Vagina (tissue), 2 donors: ENCODE measurements at regions not wholly inside any gene's neighbourhood (a gene's known extent, or its start where the extent isn't known, plus 50 kb on each side); places are given as distances from the start of the nearest gene placed in this dataset.

ENCODE experiments used
- DNase-seq, 2 donors: peaks; one replicate each; pipeline ENCODE4 v3.0.0-alpha.2; 2017; ENCODE audit errors: extremely low spot score in 2 of 2
- H3K27ac ChIP-seq: fragments of 200-600 bp; sonication (generic); one replicate; pipeline ENCODE4 v1.5.1; 2019
- H3K27me3 ChIP-seq: fragments of 200-600 bp; sonication (generic); one replicate; pipeline ENCODE4 v1.5.1; 2019
- H3K36me3 ChIP-seq, 2 donors: fragments of 200-600 bp; sonication (generic); one replicate each; pipeline ENCODE4 v1.5.1; 2017 to 2019
- H3K4me1 ChIP-seq: fragments of 200-600 bp; sonication (generic); one replicate; pipeline ENCODE4 v1.5.1; 2019
- H3K4me3 ChIP-seq, 2 donors: fragments of 200-600 bp; sonication (generic); 1 replicate in 1 of 2; 2 replicates in 1 of 2; pipeline ENCODE4 v1.5.1; 2016 to 2019
- H3K9me3 ChIP-seq: fragments of 200-600 bp; sonication (generic); one replicate; pipeline ENCODE4 v1.5.1; 2019
- POLR2A ChIP-seq, 2 donors: fragments of 450-650 bp; IDR thresholded peaks; one replicate each; pipeline ENCODE4 v1.6.1; 2017; ENCODE audit warnings: antibody characterized with exemption in 2 of 2, mild to moderate bottlenecking in 2 of 2, moderate library complexity in 2 of 2
- POLR2AphosphoS5 ChIP-seq, 2 donors: sonication (generic); formaldehyde crosslinking; IDR thresholded peaks; one replicate each; pipeline ENCODE4 v1.9.0; 2017; ENCODE audit warnings: antibody characterized with exemption in 2 of 2, mild to moderate bottlenecking in 2 of 2, low read depth in 1 of 2; ENCODE audit not compliant: insufficient read depth in 1 of 2
- intact Hi-C: fragments of 100-400 bp; cut with DNase I; formaldehyde crosslinking; loops from one replicate; pipeline ENCODE4 v1.15.1; 2023
- TF ChIP-seq, protein P1 (sequence below), 3 experiments: fragments of 450-650 bp in 2 of 3; fragments of 200-600 bp in 1 of 3; sonication (generic) in 1 of 3; IDR thresholded peaks; one replicate each; pipeline ENCODE4 v1.5.1; 2017 to 2019; ENCODE audit warnings: antibody characterized with exemption in 3 of 3, mild to moderate bottlenecking in 2 of 3, moderate library complexity in 2 of 3

DNA sequence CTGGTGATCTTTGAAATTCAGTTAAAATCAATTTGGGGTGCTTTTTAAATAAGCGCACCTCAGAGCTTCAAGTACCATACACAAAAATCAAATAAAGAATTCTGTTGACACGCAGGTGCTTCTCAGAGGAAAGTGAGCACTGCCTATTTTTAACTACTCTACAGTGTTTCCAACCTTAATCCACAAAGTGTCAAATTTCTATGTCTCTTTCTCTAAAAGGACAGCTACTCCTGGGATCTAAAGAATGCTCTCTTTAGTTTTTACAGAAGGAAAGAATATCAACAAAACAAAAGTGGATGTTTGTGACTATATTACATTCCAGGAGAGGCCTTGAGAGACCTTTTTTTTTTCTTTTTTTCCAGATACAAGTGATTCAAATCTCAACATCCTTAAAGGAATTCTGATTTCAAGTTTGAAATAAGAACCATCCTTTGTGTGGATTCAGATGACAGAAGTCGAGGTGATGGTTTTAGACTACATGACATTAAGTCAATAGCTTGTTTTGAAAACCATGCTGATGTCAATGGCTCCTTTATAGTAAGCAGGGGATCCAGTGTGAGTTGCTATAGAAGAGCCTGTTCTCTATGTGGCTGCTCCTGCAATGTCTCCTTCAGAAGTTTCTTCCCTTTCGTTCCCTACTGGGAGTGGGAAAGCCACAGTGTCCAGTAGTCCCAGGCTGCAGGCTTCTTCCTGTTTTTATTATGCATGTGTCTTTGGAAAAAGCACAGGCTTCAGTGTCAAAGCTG, 67.2 kb upstream of the DEFB112 start:
- Histone ChIP-seq H3K4me1 (no peaks in the 10 kb centered on the region), H3K9me3 (no peaks in the 10 kb centered on the region), H3K4me3 (no peak overlapping the region), H3K27ac (no peak overlapping the region), H3K36me3 (no peaks in the 10 kb centered on the region), H3K27me3 (no peaks in the 10 kb centered on the region)
- TF ChIP-seq POLR2A (IDR thresholded peaks at IDR 0.05) (no peak), POLR2AphosphoS5 (IDR thresholded peaks at IDR 0.05; ENCODE audit: insufficient read depth in 1 of 2, low read depth in 1 of 2) (no peak)
- TF ChIP-seq, protein P1, sequence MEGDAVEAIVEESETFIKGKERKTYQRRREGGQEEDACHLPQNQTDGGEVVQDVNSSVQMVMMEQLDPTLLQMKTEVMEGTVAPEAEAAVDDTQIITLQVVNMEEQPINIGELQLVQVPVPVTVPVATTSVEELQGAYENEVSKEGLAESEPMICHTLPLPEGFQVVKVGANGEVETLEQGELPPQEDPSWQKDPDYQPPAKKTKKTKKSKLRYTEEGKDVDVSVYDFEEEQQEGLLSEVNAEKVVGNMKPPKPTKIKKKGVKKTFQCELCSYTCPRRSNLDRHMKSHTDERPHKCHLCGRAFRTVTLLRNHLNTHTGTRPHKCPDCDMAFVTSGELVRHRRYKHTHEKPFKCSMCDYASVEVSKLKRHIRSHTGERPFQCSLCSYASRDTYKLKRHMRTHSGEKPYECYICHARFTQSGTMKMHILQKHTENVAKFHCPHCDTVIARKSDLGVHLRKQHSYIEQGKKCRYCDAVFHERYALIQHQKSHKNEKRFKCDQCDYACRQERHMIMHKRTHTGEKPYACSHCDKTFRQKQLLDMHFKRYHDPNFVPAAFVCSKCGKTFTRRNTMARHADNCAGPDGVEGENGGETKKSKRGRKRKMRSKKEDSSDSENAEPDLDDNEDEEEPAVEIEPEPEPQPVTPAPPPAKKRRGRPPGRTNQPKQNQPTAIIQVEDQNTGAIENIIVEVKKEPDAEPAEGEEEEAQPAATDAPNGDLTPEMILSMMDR (IDR thresholded peaks at IDR 0.05) = no peak
- intact Hi-C loops = no loop called here
- DNase-seq = no peak

DNA sequence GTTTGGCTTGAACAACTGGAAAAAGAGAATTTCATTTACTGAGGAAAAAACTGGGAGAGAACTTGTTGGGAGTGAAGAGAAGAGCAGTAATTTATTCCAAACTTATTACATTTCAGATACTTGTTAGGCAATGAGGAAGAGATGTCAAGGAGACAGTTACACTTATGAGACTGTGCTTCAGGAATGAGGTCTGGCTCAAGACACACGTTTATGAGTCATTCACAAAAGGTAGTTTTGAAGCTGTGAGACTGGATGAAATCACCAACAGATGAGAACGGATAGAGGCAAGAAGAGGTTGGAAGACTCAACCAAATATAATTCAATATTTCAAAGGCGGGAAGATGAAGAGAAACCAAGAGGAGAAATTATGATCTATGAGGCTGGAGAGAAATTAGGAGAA, 70.6 kb upstream of the DEFB112 start:
- DNase-seq = no peak
- H3K4me3 ChIP-seq = no peak overlapping the region
- TF ChIP-seq POLR2A (IDR thresholded peaks at IDR 0.05) (no peak), POLR2AphosphoS5 (IDR thresholded peaks at IDR 0.05; ENCODE audit: insufficient read depth in 1 of 2, low read depth in 1 of 2) (no peak)
- TF ChIP-seq, protein P1 (IDR thresholded peaks at IDR 0.05) = no peak
- H3K27me3 ChIP-seq = no peaks in the 10 kb centered on the region
- no peak overlapping the region for H3K27ac ChIP-seq
- no peaks in the 10 kb centered on the region for H3K9me3 ChIP-seq
- no peaks in the 10 kb centered on the region for H3K4me1 ChIP-seq
- intact Hi-C loops = no loop called here
- H3K36me3 ChIP-seq = no peaks in the 10 kb centered on the region

GRCh38 chr6:50123688-50124087, 74.0 kb upstream of the DEFB112 start:
- Histone ChIP-seq H3K4me3 (no peak overlapping the region), H3K27me3 (no peaks in the 10 kb centered on the region), H3K9me3 (no peaks in the 10 kb centered on the region), H3K27ac (no peak overlapping the region), H3K4me1 (no peaks in the 10 kb centered on the region), H3K36me3 (no peaks in the 10 kb centered on the region)
- intact Hi-C loops = no loop called here
- TF ChIP-seq POLR2A (IDR thresholded peaks at IDR 0.05) (no peak), POLR2AphosphoS5 (IDR thresholded peaks at IDR 0.05; ENCODE audit: insufficient read depth in 1 of 2, low read depth in 1 of 2) (no peak)
- TF ChIP-seq, protein P1 (IDR thresholded peaks at IDR 0.05) = no peak
- DNase-seq = no peak

- Histone ChIP-seq H3K36me3 (no peaks in the 10 kb centered on the region), H3K4me3 (no peak overlapping the region), H3K27me3 (no peaks in the 10 kb centered on the region), H3K9me3 (no peaks in the 10 kb centered on the region), H3K4me1 (no peaks in the 10 kb centered on the region), H3K27ac (no peak overlapping the region)
- no peak for DNase-seq
- intact Hi-C loops = no loop called here
- TF ChIP-seq POLR2AphosphoS5 (IDR thresholded peaks at IDR 0.05; ENCODE audit: insufficient read depth in 1 of 2, low read depth in 1 of 2) (no peak), POLR2A (IDR thresholded peaks at IDR 0.05) (no peak)
- TF ChIP-seq, protein P1 (IDR thresholded peaks at IDR 0.05) = no peak
These were observed 74.8 kb upstream of the DEFB112 start for GRCh38 chr6:50124572-50124971.

DNA sequence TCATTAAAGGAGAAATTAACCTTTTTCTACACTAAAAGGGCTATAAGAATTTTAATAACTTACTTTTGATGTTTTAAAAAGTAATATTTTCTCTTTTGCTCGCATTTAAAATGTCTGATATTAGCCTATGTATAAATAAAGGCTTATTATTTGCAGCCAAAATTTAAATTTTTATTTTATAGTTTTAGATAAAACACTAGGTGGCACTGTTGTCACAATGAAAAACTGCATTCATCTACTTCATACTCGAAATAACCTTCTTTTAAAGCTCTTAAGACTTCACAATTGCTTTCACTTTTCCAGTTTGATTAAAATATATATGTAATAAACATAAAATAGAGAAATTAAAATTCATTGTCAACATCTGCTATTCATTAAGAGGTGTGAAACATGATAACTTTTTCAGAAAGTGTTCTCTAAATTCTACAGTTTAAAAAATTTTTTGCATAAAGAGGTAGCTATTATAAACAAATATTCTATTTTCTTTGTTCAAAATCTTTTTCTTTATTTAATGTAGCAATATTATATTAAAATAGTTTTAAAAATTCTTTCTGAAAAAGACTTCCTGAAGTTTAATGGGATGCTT, 78.8 kb upstream of the DEFB112 start:
- no peaks in the 10 kb centered on the region for H3K4me1 ChIP-seq
- intact Hi-C loops = no loop called here
- no peaks in the 10 kb centered on the region for H3K9me3 ChIP-seq
- TF ChIP-seq POLR2A (IDR thresholded peaks at IDR 0.05) (no peak), POLR2AphosphoS5 (IDR thresholded peaks at IDR 0.05; ENCODE audit: insufficient read depth in 1 of 2, low read depth in 1 of 2) (no peak)
- TF ChIP-seq, protein P1 (IDR thresholded peaks at IDR 0.05) = peak in 2 of 3 experiments; percentile 15 to 33
- H3K36me3 ChIP-seq = no peaks in the 10 kb centered on the region
- H3K27me3 ChIP-seq = no peaks in the 10 kb centered on the region
- H3K27ac ChIP-seq = no peak overlapping the region
- no peak overlapping the region for H3K4me3 ChIP-seq
- DNase-seq = no peak
